Epidermal melanocyte (primary cell): ENCODE measurements at regions not wholly inside any gene's neighbourhood (a gene's known extent, or its start where the extent isn't known, plus 50 kb on each side); places are given as distances from the start of the nearest gene placed in this dataset.

Experiments used
- DNase-seq: peaks from one replicate; pipeline ENCODE4 v3.0.0; 2011; ENCODE audit warnings: low spot score; ENCODE audit not compliant: insufficient read length

DNA sequence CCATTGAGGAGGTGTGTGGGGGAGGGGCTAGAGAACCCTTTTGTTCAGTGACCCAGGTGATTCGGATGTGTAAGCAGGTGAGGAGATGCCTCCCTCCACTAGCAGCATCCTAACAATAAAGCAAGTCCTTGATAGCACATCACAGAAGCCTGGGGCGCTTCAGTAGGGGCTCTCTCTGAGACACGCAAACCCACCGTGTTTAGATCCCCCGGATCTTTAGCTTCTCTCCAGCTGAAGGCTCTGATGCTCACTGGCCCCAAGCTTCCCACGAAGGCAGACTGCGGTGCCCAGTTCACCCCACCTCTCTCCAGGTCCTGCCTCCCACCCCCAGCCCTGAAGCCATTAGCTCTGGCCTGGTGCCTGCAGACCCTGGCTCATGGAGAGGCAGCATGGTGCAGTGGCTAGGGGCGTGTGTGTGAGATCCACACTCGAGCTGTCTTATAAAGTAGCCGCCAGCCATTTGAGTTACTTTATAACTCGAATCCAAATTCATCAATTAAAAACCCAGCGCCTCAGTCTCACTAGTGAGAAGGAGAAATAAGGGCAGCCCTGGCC lies 204.7 kb upstream of the TNRC6C start:
- no peak for DNase-seq

- peak; percentile 4 for DNase-seq
These were observed 203.5 kb upstream of the TNRC6C start for GRCh38 chr17:77754956-77755355.

GRCh38 chr17:77755410-77755963 lies 203.0 kb upstream of the TNRC6C start:
- peak; percentile 7 for DNase-seq

GRCh38 chr17:77756028-77756427 lies 202.5 kb upstream of the TNRC6C start:
- peak; percentile 4 for DNase-seq

GRCh38 chr17:77756846-77757560 lies 201.5 kb upstream of the TNRC6C start:
- DNase-seq = no peak

DNA sequence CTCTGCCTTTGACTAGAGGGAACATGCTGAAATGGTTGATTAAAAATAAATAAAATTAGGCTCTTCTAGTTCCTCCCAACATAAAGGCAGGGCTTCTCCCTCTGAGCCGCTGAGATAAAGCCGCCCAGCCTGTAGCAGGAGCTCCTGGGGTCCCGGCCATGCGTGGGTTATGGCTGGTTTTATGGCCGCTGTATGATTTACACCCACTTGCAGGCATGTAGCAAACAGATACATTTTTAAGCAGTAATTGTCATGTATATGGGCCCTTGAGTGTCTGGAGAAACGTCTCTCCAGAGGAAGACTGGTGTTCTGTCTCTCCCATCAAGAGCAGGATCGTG lies 201.0 kb upstream of the TNRC6C start:
- no peak for DNase-seq

- DNase-seq = no peak
These were observed 195.5 kb upstream of the TNRC6C start for GRCh38 chr17:77763023-77763422.

DNA sequence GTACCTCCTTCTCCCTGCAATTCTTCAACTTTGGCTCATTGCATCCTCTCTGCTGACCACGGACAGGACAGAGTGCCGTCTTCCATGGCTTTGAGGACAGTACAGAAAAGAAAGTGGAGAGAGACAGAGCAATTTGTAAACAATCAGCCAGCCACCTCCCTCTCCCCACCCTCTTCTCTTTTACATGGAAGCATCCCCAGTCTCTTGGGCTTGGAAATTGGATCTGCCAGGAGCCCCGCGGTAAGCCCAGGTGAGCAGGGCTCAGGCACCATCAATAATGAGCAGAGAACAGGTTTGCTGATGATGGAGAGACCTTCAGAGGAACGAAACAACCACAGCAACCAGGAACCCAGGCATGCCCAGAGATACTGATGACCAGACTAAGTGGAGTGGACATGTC lies 194.9 kb upstream of the TNRC6C start:
- no peak for DNase-seq

- DNase-seq = no peak
These were observed 193.2 kb upstream of the TNRC6C start for GRCh38 chr17:77765292-77765691.

DNA sequence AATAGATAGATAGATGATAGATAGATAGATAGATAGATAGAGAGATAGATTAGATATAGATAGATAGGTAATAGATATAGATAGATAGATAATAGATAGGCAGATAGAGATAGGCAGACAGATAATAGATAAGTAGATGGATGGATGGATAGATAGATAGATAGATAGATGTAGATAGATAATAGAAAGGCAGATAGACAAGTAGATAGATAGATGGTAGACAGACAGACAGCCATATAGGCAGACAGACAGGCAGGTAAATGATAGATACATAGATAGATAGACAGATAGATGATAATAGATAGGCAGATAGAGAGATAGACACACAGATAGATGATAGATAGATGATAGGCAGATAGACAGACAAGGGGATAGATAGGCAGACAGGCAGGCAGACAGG lies 191.4 kb upstream of the TNRC6C start:
- DNase-seq = no peak

DNA sequence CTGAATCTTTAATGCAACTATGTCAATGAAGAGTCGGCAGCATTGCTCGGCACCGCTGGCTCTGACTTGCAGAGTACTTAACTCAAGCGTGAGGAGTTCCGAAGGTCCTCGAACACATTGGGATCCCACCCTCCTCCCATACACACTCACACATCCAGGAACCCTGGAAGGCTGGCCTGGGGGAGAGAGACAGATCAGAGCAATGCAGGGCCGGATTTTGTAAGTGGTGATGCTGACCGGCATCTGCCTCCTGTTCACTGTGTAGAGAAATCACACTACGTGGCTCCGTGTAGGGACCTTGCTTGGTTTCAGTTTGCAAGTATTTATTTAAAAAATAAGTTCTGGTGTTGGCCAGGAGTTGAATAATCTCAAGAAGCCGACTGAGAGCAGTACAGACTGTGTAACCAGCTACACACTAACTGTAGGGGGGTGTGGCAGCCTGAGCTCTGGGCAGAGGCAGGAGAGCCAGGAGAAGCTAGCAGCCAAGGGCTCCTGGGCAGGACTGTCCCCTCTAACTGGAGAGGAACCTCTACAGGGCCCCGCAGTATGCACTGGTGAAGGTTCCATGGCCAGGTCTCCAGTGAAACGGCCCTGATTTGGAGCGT lies 190.2 kb upstream of the TNRC6C start:
- DNase-seq = no peak

- DNase-seq = no peak
These were observed 189.3 kb upstream of the TNRC6C start for GRCh38 chr17:77769215-77769614.

DNA sequence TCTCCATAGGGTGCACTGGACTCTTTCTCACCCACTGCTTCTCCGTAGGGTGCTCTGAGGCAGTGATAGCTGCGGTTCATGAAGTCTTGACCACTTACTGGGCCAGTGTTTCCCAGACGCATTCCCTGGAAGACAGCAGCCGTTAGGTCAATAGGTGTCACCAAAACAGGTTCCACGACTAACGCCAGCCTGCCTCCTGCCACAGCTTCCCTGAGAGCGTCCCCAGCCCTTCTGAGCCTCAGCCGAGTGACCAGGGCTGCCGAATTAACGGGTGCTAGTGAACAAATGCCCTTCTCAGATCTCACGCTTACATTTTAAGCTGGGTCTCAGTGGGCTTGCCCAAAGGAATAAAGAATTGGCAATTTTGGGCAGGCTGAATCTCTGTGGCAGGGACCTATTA lies 188.7 kb upstream of the TNRC6C start:
- no peak for DNase-seq

- DNase-seq = no peak
These were observed 188.0 kb upstream of the TNRC6C start for GRCh38 chr17:77770331-77771105.

DNA sequence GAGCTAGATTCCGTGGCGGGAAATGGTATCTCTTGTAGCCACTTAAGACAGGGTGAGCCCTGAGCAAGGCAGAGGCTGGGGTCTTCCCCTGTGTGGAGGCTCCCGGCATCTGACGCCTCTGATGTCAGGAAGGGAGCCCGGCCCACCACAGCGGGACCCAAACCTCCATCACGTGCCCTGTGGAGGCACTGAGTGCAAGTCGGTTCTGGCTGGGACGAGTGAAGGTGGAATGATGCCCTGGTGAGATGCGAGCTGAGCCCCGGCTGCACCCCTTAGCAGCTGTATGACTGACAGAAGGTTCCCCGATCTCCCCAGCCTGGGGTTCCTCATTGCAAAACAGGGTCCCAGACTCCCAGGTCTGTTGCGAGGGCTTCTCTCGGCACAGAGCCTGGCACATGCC lies 187.4 kb upstream of the TNRC6C start:
- DNase-seq = no peak

DNA sequence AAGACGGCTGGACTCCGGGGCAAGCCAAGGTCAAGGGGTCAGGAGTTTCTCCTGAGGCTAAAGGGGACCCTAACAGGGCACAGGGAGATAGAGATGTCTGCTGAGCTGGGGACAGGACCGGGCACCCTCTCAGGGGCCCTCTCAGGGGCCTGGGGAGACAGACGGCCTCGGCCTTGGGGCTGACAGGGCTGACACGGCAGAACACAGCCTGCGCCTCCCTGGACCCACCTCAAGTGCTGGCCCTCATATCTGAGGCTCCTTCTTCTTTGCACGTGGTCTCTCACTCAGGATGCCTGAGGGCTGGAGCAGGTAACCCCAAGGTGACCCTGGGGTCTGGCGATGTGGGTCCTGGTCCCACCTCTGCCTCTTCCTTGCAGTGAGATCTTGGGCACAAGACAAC lies 186.9 kb upstream of the TNRC6C start:
- DNase-seq = no peak

DNA sequence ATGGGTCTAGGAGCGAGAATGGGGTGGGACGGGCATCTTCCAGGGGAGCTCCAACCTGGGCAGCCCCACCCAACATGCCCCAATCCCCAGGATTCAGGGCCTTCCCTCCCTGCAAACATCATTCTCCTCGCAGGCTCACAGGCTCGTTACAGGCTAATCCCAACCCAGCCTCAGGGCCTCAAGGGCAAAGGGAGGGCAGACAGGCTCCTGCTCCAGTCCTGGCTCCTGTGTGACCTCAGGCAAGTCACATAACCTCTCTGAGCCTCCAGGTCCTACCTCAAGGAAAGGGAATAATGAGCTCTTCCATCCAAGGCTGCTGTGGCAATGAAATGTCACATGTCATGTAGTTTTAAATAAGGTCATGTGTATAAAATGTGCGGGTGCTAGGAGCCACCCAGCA lies 186.5 kb upstream of the TNRC6C start:
- DNase-seq = no peak

DNA sequence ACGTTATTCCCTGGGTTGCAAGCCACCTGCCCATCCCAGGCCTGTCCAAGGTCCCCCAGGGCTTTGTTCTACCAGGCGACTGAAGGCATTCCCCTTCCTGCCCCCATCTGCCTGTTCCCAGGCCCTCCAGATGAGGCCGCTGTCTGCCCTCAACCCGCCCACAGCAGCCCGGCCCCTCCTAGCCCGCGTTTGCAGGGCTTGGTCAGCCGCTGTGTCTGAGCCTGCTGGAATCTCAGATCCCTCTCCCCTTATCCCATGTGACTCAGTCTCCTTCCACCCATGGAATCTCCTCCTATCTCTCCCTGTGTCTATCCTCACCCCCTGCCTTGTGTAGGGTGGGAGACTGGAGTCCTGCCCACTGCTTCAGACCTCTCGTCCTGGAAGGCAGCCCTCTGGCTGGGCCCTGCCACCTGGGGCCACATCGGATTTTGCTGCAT lies 186.0 kb upstream of the TNRC6C start:
- peak; percentile 89 for DNase-seq

- DNase-seq = no peak
These were observed 185.6 kb upstream of the TNRC6C start for GRCh38 chr17:77772899-77773358.

DNA sequence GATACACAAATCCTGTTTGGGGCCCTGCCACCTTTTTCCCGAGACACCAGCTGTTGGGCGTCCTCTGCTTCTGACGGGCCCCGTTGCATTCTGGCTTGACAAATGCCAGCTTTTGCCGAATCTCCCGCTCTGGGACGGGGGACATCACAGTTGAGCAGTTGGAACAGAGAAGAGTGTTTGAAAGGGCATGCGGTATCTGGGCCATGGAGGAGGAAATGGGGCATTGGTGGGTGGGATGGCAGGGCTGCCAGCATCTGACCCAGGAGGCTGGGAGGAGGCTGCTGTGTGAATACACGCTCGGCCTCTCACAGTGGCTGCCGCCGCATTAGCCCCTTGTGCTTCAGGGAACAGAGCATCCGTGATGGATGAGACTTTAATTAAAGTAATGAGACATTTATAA lies 184.3 kb upstream of the TNRC6C start:
- DNase-seq = no peak

DNA sequence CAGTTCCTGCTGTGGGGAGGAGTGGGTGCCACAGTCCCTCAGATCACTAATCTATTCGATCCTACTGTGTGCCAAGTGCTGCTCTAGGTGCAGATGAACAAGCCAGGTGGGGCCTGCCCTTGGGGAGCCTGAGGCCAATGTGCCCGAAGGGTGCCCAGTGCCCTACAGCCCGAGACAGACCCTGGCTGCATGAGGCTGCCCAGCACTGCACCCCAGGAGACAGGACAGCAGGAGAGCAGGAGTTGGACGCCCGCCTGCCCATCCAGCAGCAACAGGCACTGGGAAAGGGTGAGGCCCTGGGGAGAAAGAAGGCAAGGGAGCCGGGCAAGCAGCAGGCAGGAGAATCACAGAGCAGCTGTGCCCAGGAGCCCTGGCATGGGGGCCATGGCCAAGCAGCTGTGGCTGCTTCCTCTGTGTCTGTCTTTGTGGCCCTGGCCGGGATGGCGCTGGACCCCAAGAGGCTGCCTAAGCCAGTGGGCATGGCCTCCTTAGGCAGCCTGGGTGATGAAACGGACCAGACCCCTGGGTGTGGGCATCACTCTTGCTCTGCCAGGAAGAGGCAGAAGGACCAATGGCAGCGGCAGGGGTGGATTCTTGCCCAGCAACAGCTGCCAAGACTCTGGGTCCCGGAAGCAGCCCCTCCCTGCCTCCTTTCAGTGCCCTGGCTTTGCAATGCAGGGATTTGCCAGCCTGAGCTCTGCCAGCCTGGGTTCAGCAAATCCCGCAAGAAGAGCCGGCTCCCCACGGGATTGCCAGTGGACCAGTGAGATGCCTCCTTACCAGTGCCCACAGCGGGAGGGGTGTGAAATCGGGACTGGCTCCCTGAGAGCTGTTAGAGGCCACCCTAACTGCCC lies 179.6 kb upstream of the TNRC6C start:
- DNase-seq = peak; percentile 98
